Activated T-helper 2 cell treated with anti-CD3 and anti-CD28 coated beads, Interferon-gamma antibody, Interleukin-2, Interleukin-4, amounts not matched to agents 10 μg/mL and 5 μg/mL and 100 μg/mL, durations not matched to agents 14 hours and 24 hours and 36 hours (primary cell): ENCODE measurements at regions not wholly inside any gene's neighbourhood (a gene's known extent, or its start where the extent isn't known, plus 50 kb on each side); places are given as distances from the start of the nearest gene placed in this dataset.

ENCODE experiments used
- DNase-seq: peaks from one replicate; pipeline ENCODE4 v3.0.0; 2021; ENCODE audit warnings: low spot score
- H3K27ac Mint-ChIP-seq: one replicate; pipeline ENCODE4 v1.8.0; 2021; ENCODE audit warnings: mixed read lengths
- H3K27me3 Mint-ChIP-seq: one replicate; pipeline ENCODE4 v1.8.0; 2021; ENCODE audit warnings: low read depth, mixed read lengths
- H3K36me3 Mint-ChIP-seq: one replicate; pipeline ENCODE4 v1.8.0; 2021; ENCODE audit warnings: low read depth, mixed read lengths
- H3K4me1 Mint-ChIP-seq: one replicate; pipeline ENCODE4 v1.8.0; 2021; ENCODE audit warnings: low read depth, mixed read lengths
- H3K4me3 Mint-ChIP-seq: one replicate; pipeline ENCODE4 v1.8.0; 2021; ENCODE audit warnings: low read depth, mild to moderate bottlenecking, moderate library complexity, mixed read lengths
- H3K9me3 Mint-ChIP-seq: one replicate; pipeline ENCODE4 v1.8.0; 2021; ENCODE audit warnings: mixed read lengths
- intact Hi-C: fragments of 100-400 bp; cut with micrococcal nuclease; formaldehyde crosslinking; loops from one replicate; pipeline ENCODE4 v1.15.1; 2023

DNA sequence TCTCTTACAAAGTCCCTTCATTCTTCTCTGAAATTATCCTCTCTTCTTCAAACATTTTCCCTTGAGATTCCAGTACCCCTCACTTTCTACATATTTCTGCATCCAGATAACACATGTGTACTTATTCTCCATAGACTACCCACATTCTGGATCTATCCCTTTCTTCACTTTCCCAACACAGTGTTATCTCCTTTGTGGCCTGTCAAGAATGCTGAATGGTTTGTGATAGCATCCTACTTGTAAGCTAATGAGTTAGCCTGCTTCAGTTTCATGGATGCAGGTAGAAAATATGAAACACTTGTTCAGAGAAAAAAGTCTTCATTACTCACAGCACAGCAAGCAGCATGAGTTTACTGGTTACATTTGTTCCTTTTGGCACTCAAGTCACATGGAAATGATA, 245.4 kb downstream of the HTR1B start:
- intact Hi-C loops = no loop called here
- no peaks in the 10 kb centered on the region for H3K36me3 Mint-ChIP-seq
- H3K9me3 Mint-ChIP-seq = peaks cover 12% of the 10 kb centered on the region
- no peaks in the 10 kb centered on the region for H3K27me3 Mint-ChIP-seq
- no peak overlapping the region for H3K4me3 Mint-ChIP-seq
- no peak overlapping the region for H3K27ac Mint-ChIP-seq
- H3K4me1 Mint-ChIP-seq = no peaks in the 10 kb centered on the region
- DNase-seq = no peak

DNA sequence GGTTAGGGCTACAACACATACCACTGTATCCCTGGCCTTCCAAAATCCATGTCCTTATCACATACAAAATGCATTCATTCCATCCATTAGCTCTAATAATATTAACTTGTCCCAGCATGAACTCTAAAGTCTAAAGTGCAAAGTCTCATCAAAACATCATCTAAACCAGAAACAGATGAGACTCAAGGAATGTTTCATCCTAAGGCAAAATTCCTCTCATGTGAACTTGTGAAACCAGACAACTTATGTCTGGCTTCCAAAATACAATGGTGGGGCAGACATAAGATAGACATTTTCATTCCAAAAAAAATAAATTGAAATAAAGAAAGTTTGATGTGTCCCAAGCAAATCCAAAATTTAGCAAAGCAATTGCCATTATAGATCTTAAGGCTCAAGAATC, 257.4 kb downstream of the HTR1B start:
- Mint-ChIP-seq H3K9me3 (peaks cover 28% of the 10 kb centered on the region), H3K4me3 (no peak overlapping the region), H3K36me3 (no peaks in the 10 kb centered on the region), H3K27me3 (no peaks in the 10 kb centered on the region), H3K4me1 (no peaks in the 10 kb centered on the region), H3K27ac (no peak overlapping the region)
- intact Hi-C loops = no loop called here
- no peak for DNase-seq

DNA sequence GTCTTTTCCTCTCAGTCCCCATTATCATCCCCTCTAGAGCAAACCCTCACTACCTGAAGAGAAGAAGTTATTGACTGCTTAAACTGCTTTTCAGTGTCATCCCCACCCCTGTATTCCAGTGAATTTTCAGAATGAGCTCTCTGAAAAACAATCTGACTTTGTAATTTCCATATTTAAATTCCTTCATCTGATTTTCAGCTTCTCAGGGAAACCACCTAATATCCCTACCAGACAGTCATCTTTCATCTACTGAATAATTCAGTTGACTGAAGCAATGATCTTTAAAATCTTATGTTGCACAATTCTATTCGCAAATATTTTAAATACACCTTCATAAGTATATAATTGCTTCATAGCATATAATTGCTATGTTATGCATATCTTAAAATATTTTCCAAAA, 258.7 kb downstream of the HTR1B start:
- Mint-ChIP-seq H3K36me3 (no peaks in the 10 kb centered on the region), H3K9me3 (peaks cover 30% of the 10 kb centered on the region), H3K4me1 (no peaks in the 10 kb centered on the region), H3K4me3 (no peak overlapping the region), H3K27ac (no peak overlapping the region), H3K27me3 (no peaks in the 10 kb centered on the region)
- intact Hi-C loops = no loop called here
- DNase-seq = no peak

DNA sequence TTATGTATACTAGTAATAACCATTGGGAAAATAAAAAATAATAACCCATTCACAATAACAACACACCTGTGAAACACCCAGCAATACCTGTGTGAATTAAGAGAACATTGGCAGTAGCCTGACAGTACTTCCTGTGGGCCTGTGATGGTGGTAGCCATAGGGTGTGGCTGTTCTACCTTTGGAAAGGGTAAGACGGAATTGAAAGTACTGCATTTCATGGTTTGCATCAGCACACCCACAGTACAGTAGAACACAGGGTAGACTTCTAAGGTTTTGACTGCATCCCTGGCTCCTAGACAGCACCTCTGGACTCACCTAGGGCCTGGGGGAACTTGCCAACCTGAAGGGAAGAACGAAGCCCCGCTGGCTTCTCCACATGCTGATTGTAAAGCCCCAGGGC, 279.8 kb downstream of the HTR1B start:
- DNase-seq = no peak
- H3K27me3 Mint-ChIP-seq = no peaks in the 10 kb centered on the region

DNA sequence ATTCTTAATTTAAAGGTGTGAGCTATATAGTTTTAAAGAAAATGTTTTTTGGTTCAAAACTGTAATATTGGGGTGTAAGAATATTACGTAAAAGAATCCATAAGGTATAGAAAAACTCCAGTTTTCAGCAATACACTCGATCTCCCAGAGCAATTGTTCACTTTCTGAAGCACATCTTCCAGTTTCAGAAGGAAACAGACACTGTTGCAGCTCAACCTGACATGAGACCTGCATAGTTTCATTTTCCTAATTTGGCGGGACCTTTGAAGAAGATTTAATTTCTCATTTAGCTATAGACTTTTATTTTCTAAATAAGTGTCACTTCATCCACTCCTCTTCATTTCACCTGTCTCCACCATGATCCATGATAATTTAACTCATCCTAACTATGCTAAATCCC, 281.5 kb downstream of the HTR1B start:
- DNase-seq = no peak
- intact Hi-C loops = no loop called here
- no peak overlapping the region for H3K27ac Mint-ChIP-seq
- H3K36me3 Mint-ChIP-seq = no peaks in the 10 kb centered on the region
- H3K4me1 Mint-ChIP-seq = no peaks in the 10 kb centered on the region
- H3K4me3 Mint-ChIP-seq = no peak overlapping the region
- H3K9me3 Mint-ChIP-seq = peaks cover 36% of the 10 kb centered on the region
- H3K27me3 Mint-ChIP-seq = no peaks in the 10 kb centered on the region

More for the DNA sequence above, 279.8 kb downstream of the HTR1B start:
- no peaks in the 10 kb centered on the region for H3K36me3 Mint-ChIP-seq
- H3K27ac Mint-ChIP-seq = no peak overlapping the region
- no peak overlapping the region for H3K4me3 Mint-ChIP-seq
- no peaks in the 10 kb centered on the region for H3K4me1 Mint-ChIP-seq
- H3K9me3 Mint-ChIP-seq = peaks cover 38% of the 10 kb centered on the region
- intact Hi-C loops = no loop called here

DNA sequence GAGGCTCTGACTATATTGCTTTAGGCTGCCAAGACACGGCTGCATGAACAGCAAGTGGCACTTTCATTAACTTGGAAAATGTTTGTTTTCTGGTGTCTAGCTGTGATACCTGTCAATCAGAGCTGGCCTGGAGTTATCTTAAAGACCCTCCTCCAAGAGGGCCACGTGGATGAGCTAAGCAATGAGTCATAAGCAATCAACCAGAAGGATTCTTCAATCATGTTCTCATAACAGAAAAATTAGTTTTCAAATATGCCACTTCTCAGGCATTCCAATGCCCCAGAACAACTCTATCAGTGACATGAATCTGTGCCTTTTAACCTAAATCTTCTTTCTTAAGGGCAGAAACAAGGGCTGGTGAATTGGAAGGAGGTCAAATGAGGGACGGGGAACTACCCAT, 283.0 kb downstream of the HTR1B start:
- H3K4me1 Mint-ChIP-seq = no peaks in the 10 kb centered on the region
- intact Hi-C loops = no loop called here
- H3K4me3 Mint-ChIP-seq = no peak overlapping the region
- H3K9me3 Mint-ChIP-seq = peaks cover 32% of the 10 kb centered on the region
- H3K27ac Mint-ChIP-seq = no peak overlapping the region
- H3K36me3 Mint-ChIP-seq = no peaks in the 10 kb centered on the region
- no peak for DNase-seq
- H3K27me3 Mint-ChIP-seq = no peaks in the 10 kb centered on the region

DNA sequence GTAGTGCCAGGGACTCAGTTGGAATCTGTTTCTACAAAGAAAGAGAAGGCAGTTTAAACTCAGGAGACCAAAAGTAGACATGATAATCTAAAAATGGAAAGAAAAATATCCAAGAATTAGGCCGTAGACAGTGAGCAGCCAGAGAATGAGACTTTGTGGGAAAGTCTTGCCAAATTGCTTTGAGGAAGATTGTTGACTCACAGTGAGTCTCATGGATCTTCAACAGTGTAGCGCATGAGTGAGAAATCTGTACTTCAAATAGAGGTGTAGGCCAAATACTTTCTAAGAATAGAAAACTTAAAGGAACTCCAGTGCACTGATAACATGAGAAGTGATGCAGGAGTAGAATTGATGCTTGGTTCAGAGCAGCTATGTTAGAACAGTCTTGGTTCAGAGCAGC, 284.5 kb downstream of the HTR1B start:
- Mint-ChIP-seq H3K27me3 (no peaks in the 10 kb centered on the region), H3K4me3 (no peak overlapping the region), H3K27ac (no peak overlapping the region), H3K36me3 (no peaks in the 10 kb centered on the region), H3K4me1 (no peaks in the 10 kb centered on the region), H3K9me3 (peaks cover 24% of the 10 kb centered on the region)
- no peak for DNase-seq
- intact Hi-C loops = no loop called here

DNA sequence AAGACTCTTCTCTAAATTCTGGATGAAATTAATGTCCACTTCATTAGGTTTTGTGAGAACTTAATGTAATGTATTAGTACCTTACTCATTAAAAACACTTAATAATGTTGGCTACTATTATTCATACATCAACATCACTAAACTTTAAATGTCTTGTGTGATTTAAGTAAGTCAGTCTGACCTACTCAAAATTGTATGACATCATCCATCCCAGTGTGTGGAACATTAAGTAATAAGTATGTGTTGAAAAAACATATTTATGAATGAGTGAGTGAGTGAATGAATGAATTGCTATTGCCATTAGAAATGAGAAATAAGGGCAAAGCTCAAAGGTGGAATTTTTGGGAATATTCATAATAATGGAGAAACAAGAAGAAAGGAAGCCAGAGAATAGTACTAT, 285.8 kb downstream of the HTR1B start:
- intact Hi-C loops = no loop called here
- no peaks in the 10 kb centered on the region for H3K4me1 Mint-ChIP-seq
- no peaks in the 10 kb centered on the region for H3K27me3 Mint-ChIP-seq
- peaks cover 28% of the 10 kb centered on the region for H3K9me3 Mint-ChIP-seq
- no peak overlapping the region for H3K27ac Mint-ChIP-seq
- no peak overlapping the region for H3K4me3 Mint-ChIP-seq
- no peaks in the 10 kb centered on the region for H3K36me3 Mint-ChIP-seq
- no peak for DNase-seq

DNA sequence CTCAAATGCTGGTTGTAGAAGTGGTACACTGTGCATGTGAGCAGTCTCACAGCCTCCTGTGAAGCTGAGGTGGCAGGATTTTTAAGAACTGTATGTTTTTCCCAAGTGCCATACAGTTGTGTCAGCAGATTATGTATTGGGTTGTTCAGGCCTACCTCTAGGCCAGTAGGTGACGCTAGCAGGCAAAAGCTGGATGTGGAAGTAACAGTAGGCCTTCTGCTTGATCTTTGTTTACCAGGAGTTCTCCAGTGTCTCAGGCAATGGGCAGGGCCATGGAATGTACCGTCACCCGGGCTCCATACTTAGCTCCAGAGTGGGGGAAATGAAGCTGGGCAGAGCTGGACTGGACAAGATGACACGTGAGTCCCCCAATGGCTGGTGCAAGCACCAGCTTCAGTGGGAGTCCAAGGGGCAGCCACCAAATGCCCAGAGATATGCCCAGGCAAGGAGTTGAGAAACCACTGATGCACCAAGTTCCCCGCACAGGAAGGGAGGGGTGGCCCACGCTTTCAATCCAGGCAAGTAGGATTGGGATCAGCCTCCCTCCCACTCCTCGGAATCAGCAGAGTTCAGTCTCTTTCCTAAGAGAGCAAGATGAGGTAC, 289.7 kb downstream of the HTR1B start:
- H3K9me3 Mint-ChIP-seq = peaks cover 33% of the 10 kb centered on the region
- no peak overlapping the region for H3K4me3 Mint-ChIP-seq
- no peak for DNase-seq
- H3K36me3 Mint-ChIP-seq = no peaks in the 10 kb centered on the region
- H3K4me1 Mint-ChIP-seq = no peaks in the 10 kb centered on the region
- no peaks in the 10 kb centered on the region for H3K27me3 Mint-ChIP-seq
- no peak overlapping the region for H3K27ac Mint-ChIP-seq
- intact Hi-C loops = no loop called here

DNA sequence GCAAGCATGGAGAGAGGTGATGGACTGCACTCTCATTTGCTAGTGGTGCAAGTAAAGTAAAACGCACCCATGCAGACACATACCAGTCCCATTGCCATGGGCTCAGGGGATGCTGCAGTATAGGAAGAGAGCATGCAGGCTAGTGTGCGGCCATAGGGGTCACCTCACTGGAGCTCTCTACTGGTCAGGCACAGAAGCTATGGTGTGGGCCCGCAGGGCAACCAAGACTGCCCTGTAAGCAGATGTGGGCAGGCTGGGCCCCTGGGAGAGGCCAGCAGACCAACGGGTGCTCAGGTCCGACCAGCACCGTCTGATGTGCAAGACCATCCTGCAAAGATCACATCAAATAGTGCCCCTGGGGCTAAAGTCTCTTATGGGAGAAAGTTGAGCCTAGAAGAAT, 290.7 kb downstream of the HTR1B start:
- H3K36me3 Mint-ChIP-seq = no peaks in the 10 kb centered on the region
- no peak overlapping the region for H3K4me3 Mint-ChIP-seq
- H3K27ac Mint-ChIP-seq = no peak overlapping the region
- no peaks in the 10 kb centered on the region for H3K4me1 Mint-ChIP-seq
- H3K9me3 Mint-ChIP-seq = peaks cover 34% of the 10 kb centered on the region
- no peak for DNase-seq
- intact Hi-C loops = no loop called here
- H3K27me3 Mint-ChIP-seq = no peaks in the 10 kb centered on the region

DNA sequence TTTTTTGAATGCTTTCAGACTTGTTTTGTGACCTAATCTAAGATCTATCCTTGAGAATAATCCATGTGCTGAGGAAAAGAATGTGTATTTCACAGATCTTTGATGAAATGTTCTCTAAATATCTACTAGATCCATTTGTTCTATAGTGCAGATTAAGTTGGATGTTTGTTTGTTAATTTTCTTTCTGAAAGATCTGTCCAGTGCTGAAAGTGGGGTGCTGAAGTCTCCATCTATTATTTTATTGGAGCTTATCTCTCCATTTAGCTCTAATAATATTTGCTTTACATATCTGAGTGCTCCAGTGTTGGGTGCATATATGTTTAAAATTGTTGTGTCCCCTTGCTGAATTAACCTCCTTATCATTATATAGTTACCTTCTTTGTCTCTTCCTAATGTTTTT, 303.6 kb downstream of the HTR1B start:
- no peak overlapping the region for H3K4me3 Mint-ChIP-seq
- no peaks in the 10 kb centered on the region for H3K27me3 Mint-ChIP-seq
- H3K4me1 Mint-ChIP-seq = no peaks in the 10 kb centered on the region
- H3K9me3 Mint-ChIP-seq = peaks cover 31% of the 10 kb centered on the region
- no peak for DNase-seq
- no peak overlapping the region for H3K27ac Mint-ChIP-seq
- intact Hi-C loops = no loop called here
- no peaks in the 10 kb centered on the region for H3K36me3 Mint-ChIP-seq

DNA sequence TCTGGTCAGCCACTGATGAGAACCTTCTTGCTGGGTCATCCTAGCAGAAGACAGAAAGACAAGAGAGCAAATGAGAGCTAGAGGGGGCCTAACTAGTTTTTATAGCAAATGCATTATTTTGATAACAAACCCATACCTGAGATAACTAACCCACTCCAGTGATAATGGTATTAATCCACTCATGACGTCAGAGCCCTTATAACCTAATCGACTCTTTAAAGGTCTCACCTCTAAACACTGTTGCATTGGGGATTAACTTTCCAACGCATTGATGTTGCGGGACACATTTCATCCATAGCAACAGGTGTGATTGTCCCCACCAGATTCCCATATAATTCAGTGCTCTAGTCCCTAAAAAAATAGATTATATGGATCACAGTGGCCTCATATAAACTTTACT, 312.1 kb downstream of the HTR1B start:
- DNase-seq = no peak
- no peak overlapping the region for H3K27ac Mint-ChIP-seq
- intact Hi-C loops = no loop called here
- no peaks in the 10 kb centered on the region for H3K36me3 Mint-ChIP-seq
- H3K4me1 Mint-ChIP-seq = no peaks in the 10 kb centered on the region
- no peaks in the 10 kb centered on the region for H3K27me3 Mint-ChIP-seq
- no peak overlapping the region for H3K4me3 Mint-ChIP-seq
- peaks cover 25% of the 10 kb centered on the region for H3K9me3 Mint-ChIP-seq

DNA sequence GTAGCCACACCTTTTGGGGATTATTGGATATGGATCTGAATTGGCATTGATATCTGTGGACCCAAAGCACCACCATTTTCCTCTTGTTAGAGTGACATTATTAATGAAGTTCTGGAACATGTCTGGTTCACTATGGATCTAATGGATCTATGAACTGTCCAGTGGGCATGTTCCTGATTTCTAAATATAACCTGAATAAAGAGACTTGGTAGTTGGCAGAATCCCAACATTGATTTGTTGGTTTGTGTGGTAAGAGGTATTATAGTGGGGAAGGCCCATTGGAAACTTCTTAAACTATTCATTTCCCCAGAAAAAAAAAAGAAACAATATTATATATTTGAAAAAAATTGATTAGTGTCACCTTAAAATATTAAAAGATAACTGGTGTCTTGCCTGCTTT, 312.6 kb downstream of the HTR1B start:
- Mint-ChIP-seq H3K4me1 (no peaks in the 10 kb centered on the region), H3K9me3 (peaks cover 21% of the 10 kb centered on the region), H3K36me3 (no peaks in the 10 kb centered on the region), H3K27me3 (no peaks in the 10 kb centered on the region), H3K4me3 (no peak overlapping the region), H3K27ac (no peak overlapping the region)
- no peak for DNase-seq
- intact Hi-C loops = no loop called here

DNA sequence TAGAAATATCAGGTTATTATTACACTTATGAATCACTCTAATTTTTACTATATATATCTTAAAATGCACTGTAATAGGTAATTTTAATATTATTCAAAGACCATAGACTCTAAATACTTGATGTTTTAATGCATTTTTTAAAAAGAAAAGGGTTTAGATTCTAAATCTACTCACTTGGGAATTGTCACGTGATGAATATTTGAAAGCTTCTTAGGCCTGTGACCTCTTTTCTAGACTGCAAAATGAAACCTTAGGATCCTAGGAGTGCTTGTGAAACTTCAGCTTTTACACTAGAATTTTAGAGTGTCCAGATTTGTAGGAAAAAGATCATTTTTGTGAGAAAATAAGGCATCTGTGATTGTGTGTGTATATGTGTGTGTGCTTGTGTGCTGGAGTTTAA, 318.0 kb downstream of the HTR1B start:
- DNase-seq = no peak
- Mint-ChIP-seq H3K4me1 (no peaks in the 10 kb centered on the region), H3K27me3 (no peaks in the 10 kb centered on the region), H3K27ac (no peak overlapping the region), H3K4me3 (no peak overlapping the region), H3K36me3 (no peaks in the 10 kb centered on the region), H3K9me3 (peaks cover 11% of the 10 kb centered on the region)
- intact Hi-C loops = no loop called here
